ENCODE measurements at regions not wholly inside any gene's neighbourhood (a gene's known extent, or its start where the extent isn't known, plus 50 kb on each side); places are given as distances from the start of the nearest gene placed in this dataset.

DNA sequence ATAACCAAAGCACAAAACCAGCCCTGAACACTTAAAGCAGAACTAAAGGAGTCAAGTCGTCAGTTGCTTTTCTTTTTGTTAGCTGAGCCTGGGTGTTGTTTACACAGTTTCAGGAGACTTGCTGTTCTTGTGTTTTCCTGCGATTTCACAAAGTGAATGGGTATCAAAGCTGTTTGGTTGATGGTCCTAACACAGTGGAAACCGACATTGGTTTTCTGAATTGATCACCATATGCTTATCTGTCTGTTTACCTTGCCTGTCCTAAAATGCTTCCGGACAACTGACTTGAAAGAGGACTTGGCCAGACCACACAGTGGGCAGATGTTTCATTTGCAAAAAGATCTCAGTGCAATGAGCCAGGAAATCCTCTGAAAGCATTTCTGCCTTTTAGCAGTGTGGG, 676.4 kb downstream of the PRELID2 start:
- no peak for TF ChIP-seq SIN3A (IDR thresholded peaks at IDR 0.05; ENCODE audit: borderline replicate concordance, insufficient read depth, low read length)
- TF ChIP-seq, protein P1, sequence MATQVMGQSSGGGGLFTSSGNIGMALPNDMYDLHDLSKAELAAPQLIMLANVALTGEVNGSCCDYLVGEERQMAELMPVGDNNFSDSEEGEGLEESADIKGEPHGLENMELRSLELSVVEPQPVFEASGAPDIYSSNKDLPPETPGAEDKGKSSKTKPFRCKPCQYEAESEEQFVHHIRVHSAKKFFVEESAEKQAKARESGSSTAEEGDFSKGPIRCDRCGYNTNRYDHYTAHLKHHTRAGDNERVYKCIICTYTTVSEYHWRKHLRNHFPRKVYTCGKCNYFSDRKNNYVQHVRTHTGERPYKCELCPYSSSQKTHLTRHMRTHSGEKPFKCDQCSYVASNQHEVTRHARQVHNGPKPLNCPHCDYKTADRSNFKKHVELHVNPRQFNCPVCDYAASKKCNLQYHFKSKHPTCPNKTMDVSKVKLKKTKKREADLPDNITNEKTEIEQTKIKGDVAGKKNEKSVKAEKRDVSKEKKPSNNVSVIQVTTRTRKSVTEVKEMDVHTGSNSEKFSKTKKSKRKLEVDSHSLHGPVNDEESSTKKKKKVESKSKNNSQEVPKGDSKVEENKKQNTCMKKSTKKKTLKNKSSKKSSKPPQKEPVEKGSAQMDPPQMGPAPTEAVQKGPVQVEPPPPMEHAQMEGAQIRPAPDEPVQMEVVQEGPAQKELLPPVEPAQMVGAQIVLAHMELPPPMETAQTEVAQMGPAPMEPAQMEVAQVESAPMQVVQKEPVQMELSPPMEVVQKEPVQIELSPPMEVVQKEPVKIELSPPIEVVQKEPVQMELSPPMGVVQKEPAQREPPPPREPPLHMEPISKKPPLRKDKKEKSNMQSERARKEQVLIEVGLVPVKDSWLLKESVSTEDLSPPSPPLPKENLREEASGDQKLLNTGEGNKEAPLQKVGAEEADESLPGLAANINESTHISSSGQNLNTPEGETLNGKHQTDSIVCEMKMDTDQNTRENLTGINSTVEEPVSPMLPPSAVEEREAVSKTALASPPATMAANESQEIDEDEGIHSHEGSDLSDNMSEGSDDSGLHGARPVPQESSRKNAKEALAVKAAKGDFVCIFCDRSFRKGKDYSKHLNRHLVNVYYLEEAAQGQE (IDR thresholded peaks at IDR 0.05; ENCODE audit: insufficient read depth in 1 of 2, low read depth in 2 of 2, low read length in 2 of 2), result no peak

DNA sequence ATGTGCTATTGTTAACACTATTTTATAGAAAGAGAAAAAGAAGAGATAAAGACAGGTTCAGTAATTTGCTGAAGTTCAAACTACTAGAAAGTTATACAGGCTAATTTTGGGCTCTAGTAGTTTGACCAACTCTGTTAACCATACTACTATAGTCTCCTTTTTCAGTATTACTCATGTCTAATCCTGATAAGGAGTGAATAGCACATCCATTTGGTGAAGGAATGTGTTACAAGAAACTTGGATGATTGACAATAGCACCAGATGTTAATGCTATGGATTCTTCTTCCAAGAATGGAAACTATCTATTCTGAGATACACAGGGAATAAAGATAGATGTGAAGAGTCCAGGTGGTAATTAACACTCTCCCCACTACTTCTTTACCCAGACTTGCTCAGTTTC, 677.3 kb downstream of the PRELID2 start:
- TF ChIP-seq SIN3A (IDR thresholded peaks at IDR 0.05; ENCODE audit: borderline replicate concordance, insufficient read depth, low read length) (no peak), TAF1 (IDR thresholded peaks at IDR 0.05; ENCODE audit: borderline replicate concordance, insufficient read depth, low read length) (no peak), FOXP2 (optimal IDR thresholded peaks at IDR 0.05; ENCODE audit: borderline replicate concordance, extremely low read depth, extremely low read length, insufficient read depth) (no peak)

DNA sequence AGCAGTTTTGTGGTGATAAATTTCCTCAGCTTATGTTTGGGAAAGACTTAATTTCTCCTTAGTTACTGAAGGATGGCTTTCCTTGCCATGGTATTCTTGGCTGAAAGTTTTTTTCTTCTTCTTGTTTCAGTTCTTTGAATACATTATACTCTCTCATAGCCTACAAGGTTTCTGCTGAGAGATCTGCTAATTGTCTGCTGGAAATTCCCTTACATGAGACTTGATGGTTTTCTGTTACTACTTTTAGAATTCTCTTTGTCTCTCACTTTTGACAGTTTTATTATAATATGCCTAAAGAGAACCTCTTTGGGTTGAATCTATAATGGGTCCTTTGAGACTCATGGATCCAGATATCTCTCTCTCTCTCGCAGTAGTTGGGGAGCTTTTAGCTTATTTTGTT, 693.6 kb downstream of the PRELID2 start:
- TF ChIP-seq SIN3A (IDR thresholded peaks at IDR 0.05; ENCODE audit: borderline replicate concordance, insufficient read depth, low read length) (no peak), FOXP2 (optimal IDR thresholded peaks at IDR 0.05; ENCODE audit: borderline replicate concordance, extremely low read depth, extremely low read length, insufficient read depth) (no peak), TAF1 (IDR thresholded peaks at IDR 0.05; ENCODE audit: borderline replicate concordance, insufficient read depth, low read length) (no peak)
- TF ChIP-seq, protein P1 (IDR thresholded peaks at IDR 0.05; ENCODE audit: insufficient read depth in 1 of 2, low read depth in 2 of 2, low read length in 2 of 2), result no peak

DNA sequence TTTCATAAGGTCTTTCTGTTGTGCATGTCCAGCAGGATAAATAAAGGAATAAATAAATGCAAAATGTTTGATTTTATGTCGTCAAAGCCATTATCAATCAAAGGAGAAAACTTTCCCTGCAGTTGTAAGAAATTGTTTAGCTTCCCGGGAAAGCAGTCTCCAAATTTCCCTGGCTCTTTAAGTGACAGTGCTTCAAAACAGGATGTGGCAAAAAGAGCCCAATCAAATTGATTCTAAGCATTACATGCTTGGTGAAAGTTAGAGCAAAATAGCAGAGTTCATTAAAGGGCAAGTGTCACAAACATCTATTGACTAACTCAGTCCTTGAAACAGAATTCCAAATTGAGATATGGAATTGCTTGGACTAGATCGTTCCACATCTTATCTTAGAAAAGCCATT, 704.1 kb downstream of the PRELID2 start:
- TF ChIP-seq, protein P1 (IDR thresholded peaks at IDR 0.05; ENCODE audit: insufficient read depth in 1 of 2, low read depth in 2 of 2, low read length in 2 of 2), result no peak
- TF ChIP-seq POLR2AphosphoS5 (IDR thresholded peaks at IDR 0.05; ENCODE audit: low read depth, low read length) (no peak), SIN3A (IDR thresholded peaks at IDR 0.05; ENCODE audit: borderline replicate concordance, insufficient read depth, low read length) (no peak), TAF1 (IDR thresholded peaks at IDR 0.05; ENCODE audit: borderline replicate concordance, insufficient read depth, low read length) (no peak), FOXP2 (optimal IDR thresholded peaks at IDR 0.05; ENCODE audit: borderline replicate concordance, extremely low read depth, extremely low read length, insufficient read depth) (no peak)

DNA sequence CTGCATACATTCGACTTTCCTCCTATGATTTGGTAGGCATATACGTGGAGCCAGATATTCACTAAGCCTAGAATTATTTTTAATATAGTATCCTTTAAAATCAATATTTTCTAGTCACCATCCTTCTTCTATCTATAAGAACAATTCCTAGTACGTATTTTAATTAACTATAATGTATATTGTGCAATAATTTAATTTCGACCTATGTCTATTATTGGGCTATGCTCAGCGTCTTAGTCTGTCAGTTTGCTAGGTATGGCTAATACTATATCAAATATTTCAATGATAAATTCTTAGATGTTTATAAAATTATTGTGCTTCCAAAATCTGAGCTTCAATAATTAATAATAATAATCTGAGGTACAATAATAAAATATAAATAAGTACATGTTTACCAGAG, 705.3 kb downstream of the PRELID2 start:
- no peak for TF ChIP-seq TAF1 (IDR thresholded peaks at IDR 0.05; ENCODE audit: borderline replicate concordance, insufficient read depth, low read length)
- TF ChIP-seq SIN3A (IDR thresholded peaks at IDR 0.05; ENCODE audit: borderline replicate concordance, insufficient read depth, low read length), result no peak
- TF ChIP-seq, protein P1 (IDR thresholded peaks at IDR 0.05; ENCODE audit: insufficient read depth in 1 of 2, low read depth in 2 of 2, low read length in 2 of 2), result no peak
- TF ChIP-seq FOXP2 (optimal IDR thresholded peaks at IDR 0.05; ENCODE audit: borderline replicate concordance, extremely low read depth, extremely low read length, insufficient read depth), result no peak
- TF ChIP-seq POLR2AphosphoS5 (IDR thresholded peaks at IDR 0.05; ENCODE audit: low read depth, low read length), result no peak
